ENCODE measurements at regions not wholly inside any gene's neighbourhood (a gene's known extent, or its start where the extent isn't known, plus 50 kb on each side); places are given as distances from the start of the nearest gene placed in this dataset.
"Not testable (repeated sequence)": the region's sequence is repeated elsewhere in the genome, so short reads cannot be mapped to it uniquely, and the experiment has no call there.

DNA sequence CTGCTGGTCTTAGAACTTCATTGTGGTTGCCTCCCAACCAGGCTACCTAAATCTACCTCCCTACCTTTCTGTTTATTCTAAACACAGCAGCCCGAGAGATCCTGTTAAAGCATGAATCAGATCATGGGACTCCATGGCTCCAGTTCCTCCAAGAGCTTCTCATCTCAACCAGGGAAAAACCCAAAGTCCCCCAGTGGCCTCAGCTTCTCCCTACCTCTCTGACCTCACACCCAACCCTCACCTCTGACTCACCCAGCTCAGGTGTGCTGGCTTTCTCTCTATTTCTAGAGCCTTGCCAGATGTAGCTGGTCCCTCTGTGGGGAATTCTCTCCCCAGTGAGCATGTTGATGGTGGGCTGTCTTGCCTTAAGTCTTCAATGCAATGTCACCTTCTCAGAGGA, 93.8 kb upstream of the COPS8 start:
- no peak for DNase-seq (ENCODE audit: low read depth)

DNA sequence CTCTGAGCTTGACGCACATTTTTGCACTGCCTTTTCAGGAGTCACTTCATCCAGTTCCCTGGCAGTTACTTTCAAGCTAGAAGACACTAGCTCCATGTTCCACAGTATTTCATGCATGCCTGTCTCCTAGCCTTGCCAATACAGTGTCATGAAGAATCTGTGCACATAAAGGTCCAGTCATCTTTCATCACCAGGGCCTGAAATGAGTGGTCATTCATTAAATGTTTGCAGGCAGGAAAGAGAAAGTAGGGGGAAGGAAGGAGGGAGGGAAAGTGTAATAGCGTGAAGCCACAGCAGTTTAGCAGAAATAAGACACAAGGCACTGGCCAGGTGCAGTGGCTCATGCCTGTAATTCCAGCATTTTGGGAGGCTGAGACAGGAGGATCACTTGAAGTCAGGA, 92.4 kb upstream of the COPS8 start:
- DNase-seq (ENCODE audit: low read depth), result no peak

DNA sequence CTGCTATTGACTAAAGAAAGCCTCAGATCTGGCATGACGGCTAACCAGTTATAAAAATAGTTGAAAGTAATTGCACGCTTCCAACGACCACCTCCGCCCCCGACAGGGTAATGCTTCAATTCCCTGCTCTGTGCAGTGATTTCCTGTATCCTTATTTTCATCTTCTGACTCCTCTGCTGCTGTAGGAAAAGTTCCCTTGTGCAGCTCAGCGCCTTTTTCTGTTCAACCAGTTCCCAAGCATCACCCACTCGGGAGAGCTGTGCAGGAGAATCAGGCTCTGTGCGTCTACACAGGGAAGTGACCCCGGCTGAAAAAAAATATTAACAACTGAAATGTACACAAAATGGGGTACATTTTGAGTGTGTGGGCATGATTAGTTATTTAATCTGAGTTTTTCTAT, 91.3 kb upstream of the COPS8 start:
- DNase-seq (ENCODE audit: low read depth), result no peak

DNA sequence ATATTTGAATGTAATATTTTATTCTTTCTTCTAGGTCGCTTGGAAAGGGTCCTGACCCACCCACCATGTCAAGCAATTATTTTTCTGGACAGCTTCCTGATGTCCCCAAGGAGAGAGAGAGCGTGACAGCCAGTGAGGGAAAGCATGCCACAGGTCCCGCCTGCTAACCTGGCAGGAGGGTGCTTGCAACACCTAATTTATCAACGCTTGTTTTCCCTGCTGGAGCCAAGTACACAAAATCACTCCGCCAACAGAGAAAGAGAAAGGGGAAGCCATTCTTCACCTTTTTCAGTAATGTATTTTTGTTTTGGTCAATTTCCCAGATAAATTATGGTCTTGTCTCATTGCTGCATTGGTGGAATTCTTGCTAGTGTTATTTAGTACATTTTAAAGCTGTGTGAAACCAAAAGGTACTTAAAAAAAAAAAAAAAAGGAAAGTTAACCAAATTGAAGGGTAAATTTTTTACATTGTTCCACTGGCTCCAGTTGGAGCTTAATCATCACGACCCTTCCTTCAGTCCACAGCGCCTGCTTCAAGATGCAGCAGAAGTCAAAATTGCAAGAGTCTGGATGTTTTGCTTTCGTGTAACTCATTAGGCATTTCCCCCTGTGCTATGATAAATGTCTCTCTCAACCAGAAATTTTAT, 88.5 kb upstream of the COPS8 start:
- no peak for DNase-seq (ENCODE audit: low read depth)

DNA sequence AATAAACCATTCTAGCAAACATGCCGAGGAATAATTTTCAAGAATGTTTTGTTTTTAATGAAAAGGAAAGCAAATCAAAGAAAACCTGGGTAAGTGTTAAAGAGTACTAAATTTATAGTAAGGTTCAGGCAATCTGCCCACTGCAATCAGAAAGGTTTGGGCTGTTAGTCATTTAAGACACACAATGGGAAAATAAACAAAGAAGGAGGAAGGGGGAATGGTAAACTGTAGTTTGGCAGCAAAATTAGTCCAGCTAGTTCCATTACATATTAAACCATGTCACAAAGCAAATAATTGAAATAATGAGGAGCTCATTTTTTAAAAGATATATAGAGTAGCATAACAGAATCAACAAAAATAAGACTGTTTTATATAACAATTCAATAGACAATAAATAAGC, 87.5 kb upstream of the COPS8 start:
- no peak for DNase-seq (ENCODE audit: low read depth)

DNA sequence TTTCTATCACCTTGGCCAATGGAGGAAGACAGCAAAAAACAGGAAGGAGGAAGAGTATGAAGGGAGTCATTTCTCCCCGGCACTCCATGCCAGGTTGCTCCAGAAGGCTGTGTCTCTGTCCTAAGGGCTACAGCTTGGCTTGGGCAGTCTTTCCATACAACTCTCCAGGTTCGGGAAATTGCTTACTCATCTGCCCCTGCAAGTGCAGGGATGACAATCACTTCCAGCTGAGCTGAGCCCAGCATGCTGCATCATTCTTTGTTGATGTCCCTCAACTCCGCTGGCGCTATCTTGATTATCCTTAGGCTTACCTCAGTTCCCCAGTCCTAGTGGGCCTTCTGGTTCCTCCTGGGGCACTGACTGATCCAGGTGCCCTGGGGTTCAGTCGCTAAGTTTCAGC, 86.9 kb upstream of the COPS8 start:
- DNase-seq (ENCODE audit: low read depth), result no peak

DNA sequence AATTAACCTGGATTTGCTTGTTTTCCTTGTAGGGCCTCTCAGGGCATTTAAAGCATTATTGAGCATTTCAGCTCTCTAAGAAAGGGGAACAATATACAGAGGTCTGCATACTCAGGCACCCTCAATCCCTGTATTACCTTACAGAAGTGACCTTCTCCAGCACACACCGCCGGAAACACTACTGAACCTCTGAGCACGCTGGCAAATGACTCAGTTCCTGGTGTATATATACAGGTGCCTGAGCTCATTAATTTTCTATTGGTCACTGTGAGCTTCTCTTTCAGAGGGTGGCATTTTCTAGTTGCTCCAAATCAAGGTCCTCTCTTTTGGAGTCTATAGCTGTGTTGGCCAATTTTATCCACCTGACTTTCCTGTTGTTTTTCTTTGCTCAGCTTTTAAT, 85.2 kb upstream of the COPS8 start:
- DNase-seq (ENCODE audit: low read depth), result no peak

DNA sequence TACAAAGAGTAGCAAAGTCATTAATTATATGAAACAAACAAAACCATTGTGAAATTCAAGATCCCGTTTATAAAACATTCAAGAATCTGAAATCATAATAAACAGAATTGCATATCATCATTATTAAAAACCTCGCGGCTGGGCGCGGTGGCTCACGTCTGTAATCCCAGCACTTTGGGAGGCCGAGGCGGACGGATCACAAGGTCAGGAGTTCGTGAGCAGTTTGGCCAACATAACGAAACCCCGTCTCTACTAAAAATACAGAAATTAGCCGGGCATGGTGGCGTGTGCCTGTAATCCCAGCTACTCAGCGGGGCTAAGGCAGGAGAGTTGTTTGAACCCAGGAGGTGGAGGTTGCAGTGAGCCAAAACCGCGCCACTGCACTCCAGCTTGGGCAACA, 80.3 kb upstream of the COPS8 start:
- DNase-seq (ENCODE audit: low read depth), result not testable (repeated sequence)

DNA sequence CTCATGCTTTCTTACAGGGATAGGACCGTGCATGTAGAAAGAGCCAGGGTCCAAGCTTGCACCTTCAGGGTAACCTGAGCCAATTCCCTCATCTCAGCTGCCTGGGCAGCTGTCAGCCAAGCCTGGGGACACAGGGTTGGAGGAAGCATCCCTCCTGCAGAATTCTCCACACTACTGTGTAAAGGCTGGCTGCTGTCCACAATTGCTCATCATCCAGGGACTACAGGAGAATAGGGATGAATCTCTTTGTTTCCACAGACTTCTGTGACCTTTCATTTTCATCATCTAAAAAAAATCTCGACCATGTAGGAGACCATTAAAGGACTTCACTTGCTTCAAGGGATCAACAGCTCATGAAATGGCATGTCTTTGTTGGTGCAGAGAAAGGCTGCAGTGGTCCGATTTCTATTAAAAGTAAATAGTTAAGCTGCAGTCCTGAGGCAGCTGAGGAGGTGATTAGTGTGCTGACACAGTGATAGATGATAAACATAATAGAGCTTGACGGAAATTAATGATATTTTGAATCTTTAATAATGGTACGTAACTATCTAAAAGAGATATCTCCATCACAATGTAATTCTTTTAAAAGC, 74.4 kb upstream of the COPS8 start:
- no peak for DNase-seq (ENCODE audit: low read depth)

DNA sequence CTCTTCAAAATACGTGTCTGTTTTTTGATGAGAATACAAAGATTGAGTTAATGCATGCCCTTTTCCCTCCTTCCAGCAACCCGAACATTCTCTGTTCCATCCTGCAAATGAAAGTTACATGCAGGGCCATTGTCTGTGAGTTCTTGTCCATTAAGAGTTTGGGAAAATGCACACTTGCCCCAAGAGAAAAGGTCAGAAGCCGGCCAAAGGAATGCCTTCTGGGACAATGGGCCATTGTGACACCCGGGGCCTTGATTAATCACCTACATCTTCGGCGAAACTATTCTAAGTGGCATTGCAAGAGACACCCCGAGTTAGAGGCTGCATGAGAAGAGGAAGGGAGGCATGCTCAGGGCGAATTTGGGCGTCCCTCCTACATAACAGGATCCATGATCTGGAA, 73.7 kb upstream of the COPS8 start:
- no peak for DNase-seq (ENCODE audit: low read depth)

DNA sequence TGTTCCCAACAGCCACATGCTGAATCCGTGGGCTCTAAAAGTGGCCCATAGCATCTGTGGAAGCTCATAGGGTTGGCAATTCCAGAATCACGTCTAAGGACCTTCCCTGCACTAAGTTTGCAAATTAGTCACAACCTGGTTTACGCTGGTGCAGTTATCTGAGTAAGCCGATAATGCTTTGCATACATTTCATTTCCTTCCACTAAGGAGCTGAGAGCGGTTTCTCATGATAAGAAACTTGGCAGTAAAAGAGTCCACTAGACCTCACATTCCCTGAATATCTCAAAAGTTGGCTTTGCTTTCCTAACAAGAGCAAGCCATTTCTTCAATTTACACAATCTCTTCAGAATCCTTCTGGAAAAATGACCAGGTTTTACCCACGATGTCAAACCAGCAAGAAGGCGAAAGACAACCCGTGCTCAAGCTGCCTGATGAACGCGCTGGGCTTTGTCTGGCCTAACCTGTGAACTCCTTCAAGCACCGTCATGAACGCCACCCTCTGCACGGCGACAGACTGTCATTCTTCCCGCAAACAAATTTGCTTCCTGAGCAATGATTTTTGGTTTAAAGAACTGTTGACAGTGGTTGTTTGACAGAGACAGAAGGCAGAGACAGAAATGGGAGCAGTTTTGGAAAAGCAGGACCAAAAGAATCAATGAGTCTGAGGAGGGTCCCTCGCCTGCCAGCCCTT, 73.0 kb upstream of the COPS8 start:
- no peak for DNase-seq (ENCODE audit: low read depth)

DNA sequence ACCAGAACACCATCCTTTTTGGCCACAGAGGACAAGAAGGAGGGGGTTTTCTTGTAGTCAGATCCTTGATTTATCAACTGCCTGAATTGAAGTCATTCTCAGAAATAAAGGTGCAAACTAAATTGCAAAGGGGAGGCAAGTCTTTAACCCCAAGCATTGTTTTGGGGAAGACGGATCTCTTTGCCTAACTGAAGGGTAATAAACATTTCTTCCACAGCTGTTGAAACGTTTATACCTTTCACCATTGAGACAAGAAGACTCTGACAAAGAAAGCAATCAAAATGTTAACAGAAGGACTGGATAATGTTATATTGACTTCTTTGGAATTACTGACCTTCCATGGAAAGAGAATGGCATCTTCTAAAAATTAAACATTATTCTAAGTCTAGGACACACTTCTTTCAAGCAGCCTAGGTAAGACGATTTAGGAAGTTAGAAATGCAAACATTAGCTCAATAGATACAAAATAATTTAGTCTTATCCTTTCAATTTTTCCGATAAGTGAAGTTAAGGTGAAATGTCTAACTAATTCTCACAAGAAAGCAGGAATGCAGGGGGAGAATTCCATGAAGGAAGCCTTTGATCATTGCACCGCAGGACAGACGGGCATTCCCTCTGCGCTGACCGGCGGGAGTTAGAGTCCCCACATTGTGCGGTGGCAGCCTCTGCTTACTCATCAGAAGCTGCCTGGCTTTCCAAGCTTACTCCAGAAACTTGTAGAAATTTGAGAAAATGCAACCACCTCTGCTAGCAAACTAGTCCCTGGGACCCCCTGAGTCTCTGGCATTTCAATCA, 69.4 kb upstream of the COPS8 start:
- DNase-seq (ENCODE audit: low read depth), result no peak

DNA sequence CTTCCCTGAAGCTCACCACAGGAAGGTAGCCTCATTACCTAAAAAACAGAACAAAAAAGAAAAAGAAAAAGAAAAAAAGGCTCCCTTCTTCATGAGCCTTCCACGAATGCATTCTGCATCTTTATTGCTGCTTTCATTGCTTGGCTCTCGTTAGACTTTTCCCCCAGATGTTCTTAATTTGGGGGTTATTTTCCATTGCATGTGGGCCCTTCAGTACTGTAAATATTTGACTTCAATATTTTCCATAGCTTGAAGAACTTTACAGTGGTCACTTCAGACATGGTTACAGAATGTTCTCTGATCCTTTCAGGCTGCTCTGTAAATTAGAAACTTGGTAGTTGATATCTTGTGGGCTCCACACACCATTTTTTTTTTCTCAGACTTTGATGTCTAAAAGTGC, 65.6 kb upstream of the COPS8 start:
- DNase-seq (ENCODE audit: low read depth), result no peak

DNA sequence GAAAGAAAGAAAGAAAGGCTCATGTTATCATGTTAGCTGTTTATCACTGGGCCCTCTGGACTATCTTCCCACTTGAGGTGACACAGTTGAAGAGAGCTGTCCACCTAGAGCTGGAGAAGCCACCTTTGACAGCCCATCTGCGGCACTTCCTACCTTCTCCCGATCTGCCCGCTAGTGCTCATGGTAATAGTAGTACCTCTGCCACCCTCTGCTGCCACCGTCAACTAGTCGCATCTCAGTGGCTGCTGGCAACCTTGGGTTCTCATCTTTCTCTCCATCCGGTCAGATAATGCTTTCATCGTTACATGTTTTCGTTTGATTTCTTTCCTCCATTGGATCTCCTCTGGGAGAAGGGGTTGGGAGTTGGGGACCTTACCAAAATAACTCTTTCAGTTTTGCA, 63.2 kb upstream of the COPS8 start:
- DNase-seq (ENCODE audit: low read depth), result no peak

DNA sequence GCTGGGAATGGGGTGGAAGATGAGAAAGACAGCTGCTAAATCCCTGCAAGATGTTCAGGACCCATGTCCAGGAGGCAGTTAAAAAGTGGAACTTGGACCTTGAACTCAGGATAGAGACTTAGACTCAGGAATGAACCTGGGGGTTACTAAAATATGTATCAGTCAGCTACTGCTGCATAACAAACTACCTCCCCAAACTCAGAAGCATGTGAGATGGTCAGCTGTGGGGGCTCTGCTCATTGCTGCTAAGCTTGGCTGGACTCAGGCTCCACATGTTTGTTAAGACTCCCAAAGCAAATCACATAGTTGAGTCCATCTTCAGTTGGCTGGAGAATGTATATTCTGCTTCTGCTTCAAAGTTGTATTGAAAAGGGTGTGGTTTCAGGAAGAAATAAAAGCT, 61.4 kb upstream of the COPS8 start:
- DNase-seq (ENCODE audit: low read depth), result no peak

DNA sequence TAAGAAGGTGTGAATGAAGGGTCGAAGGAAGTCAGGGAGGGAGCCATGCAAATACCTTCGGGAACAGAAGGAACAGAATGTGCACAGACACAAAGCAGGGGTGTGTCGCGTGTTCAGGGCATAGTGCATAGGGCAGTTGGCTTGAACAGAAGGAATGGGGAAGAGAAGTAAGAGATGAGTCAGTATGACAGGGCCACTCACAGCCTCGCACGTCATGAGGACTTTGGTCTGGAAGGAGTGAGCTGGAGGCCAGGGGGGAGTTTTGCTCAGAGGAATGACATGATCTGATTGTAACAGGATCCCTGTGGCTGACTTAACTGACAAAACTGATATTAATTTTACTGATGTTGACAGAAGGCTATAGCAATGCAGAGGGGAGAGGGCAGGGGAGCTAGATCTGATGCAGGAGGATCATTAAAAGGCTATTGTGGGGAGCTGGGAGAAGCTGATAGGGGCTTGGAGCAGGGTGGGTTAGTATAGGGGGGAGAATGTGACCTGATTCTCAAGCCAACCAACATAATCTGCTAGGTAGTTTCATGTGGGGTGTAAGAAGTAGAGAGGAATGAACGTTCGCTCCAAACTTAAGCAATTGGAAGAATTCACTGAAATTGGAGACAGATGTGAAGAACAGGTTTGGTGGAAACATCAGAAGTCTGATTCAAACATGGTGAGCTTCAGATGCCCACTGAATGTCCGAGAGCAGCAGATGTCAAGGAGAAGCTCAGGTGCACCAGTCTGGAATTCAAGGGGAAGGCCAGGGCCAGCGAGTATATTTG, 60.4 kb upstream of the COPS8 start:
- DNase-seq (ENCODE audit: low read depth), result no peak

DNA sequence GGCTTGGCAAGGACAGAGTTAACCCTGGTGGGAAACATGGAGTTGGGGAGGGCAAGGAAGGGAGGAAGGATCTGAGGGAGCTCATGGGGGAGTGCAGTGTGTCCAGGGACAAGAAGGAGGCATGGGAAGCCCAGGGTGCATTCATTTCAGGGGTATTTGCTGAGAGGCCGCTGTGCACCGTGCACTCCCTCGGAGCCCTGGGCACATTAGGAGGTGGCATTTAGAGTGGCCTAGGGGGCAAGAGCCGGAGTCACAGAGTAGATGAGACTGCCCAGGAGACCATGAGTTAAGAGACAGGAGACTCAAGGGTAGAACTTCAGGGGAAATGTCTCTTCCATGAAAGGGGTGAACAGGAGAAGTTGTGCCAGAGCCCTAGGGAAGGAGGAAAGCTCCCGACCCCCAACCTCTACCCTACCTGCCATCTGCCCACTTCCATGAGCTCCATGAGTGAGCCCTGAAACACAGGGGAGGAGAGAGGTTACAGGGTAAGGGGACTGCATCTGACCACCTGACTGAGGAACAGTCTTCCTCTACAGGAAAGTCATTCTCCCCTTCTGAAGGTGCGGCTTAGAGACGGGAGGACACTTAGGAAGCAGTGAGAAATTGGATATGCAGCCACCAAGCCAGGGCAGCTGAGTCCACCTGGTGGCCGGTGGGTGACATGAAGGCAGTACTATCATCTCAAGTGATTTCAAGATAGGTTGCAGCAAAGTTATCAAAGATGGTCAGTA, 58.5 kb upstream of the COPS8 start:
- peak; percentile 12 for DNase-seq (ENCODE audit: low read depth)

DNA sequence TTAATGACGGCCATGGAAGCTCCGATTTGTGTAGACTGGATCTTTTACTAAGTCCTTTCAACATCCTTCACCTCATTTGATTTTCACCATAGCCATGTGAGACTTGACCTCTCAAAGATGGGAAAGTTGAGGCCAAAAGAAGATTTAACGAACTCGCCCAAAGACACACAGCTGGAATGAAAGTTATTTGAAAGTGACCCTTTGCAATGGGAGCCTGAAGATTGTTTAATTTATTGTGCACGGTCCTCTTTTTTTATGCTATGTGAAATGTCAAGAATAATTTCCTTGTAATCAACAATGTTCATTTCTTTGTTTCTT, 58.0 kb upstream of the COPS8 start:
- no peak for DNase-seq (ENCODE audit: low read depth)

DNA sequence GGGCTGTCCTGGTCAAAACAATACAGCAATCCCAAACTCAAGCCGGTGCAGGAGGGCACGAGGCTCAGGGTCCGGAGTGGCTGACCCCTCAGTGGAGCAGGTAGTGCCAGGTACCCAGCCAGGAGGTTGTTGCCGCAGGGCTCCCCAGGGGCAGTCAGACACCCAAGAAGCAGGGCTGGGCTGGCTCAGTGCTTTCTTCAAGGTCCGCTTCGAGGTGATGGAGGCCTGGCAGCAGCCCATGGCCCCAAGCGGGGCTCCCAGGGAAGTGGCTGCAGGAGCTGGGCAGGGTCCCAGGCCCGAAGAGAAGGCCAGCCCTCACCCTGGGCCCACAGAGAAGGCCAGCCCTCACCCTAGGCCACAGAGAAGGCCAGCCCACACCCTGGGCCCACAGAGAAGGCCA, 55.3 kb upstream of the COPS8 start:
- no peak for DNase-seq (ENCODE audit: low read depth)

DNA sequence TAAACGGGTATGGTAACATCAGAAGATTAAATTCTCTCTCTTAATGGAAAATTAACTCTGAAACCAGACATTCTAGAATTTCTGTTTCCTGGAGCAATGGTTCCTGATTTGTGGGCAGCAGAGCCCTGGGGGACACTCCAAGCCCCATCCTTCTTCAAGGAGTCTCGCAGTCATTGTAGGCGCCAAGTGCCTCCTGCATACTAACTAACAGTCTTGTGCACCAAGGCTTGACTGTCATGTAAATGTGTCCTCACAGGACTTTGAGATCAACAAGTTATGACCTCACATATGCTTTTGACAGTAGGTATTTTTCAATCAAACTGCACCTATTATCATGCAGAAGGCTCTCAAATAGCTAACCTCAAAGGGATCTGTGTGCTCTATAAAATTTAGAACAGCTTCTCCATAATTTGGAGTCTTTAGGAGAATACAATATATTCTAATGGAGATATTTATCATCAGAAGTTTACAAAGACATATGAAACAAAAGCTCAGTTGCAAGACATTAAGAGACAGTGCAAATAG, 52.1 kb upstream of the COPS8 start:
- no peak for DNase-seq (ENCODE audit: low read depth)

DNA sequence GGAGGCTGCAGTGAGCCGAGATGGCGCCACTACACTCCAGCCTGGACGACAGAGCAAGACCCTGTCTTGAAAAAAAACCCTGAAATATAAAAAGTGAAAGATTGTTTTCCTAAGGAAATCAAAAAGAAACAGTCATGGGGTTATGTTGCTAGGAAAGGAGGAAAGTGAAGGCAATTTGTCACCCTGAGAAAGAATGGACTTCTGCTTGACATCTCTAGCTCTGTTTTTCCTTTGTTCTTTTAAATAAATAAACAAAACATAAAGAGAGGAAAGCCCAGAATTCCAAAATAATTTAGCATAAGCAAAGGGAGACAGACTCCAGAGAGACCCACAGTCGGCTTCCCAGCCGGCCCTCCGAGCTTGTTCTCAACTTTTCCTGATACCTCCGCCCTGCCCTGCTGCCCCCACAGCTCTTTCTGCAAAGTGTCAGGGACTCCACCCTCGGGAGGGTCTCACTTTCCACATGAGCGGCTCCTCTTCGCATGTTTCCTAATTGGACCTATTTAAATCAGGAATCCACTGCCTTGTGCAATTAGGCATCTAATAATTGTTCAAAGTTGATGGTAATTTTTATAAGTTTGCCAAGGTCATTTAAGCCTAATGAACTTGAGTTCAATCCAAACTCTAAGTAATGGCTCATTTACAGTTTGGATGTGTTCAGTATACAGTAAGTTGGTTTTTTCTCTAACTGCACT, 49.8 kb upstream of the COPS8 start:
- no peak for DNase-seq (ENCODE audit: low read depth)
